GM19438 (cell line): ENCODE measurements at regions not wholly inside any gene's neighbourhood (a gene's known extent, or its start where the extent isn't known, plus 50 kb on each side); places are given as distances from the start of the nearest gene placed in this dataset.

ENCODE experiments used
- ATAC-seq: cut with Tn5 transposase; IDR thresholded peaks from one replicate; pipeline ENCODE4 v1.9.1; 2021; ENCODE audit warnings: low read depth; ENCODE audit not compliant: unreplicated experiment

DNA sequence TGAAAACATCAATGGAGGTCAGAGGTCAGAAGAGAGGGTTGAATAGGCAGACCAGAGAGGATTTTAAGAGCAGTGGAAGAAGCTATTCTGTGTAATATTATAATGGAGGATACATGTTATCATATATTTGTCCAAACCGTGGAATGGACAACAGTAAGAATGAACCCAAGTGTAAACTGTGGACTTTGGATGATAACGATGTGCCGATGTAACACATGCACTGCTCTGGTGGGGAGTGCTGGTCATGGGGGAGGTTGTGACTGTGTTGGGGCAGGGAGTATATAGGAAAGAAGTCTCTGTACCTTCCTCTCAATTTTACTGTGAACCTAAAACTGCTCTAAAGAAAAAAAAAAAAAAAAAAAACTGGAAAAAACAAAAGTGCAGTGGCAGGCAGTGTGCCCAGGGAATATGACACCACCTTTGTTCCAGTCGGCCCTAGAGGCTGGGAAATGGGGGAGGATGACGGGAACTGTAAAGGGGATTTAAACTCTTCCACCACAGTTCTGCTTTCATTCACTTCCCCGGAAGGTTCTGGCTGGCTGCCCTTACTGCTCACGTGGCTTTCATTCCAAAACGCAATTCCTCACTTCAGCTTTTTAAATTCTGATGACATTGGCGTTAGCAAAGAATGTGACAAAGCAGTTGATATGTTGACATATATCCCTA is 113.7 kb upstream of the ANKRD1 start:
- no peak for ATAC-seq

GRCh38 chr10:91035650-91036292 is 114.9 kb upstream of the ANKRD1 start:
- ATAC-seq: no peak

- ATAC-seq: no peak
These were observed 116.0 kb upstream of the ANKRD1 start for GRCh38 chr10:91036807-91037411.

- ATAC-seq: no peak
These were observed 118.1 kb upstream of the ANKRD1 start for GRCh38 chr10:91038971-91039370.

- ATAC-seq: no peak
These were observed 119.5 kb upstream of the ANKRD1 start for GRCh38 chr10:91040343-91040742.

- ATAC-seq: no peak
These were observed 121.2 kb upstream of the ANKRD1 start for GRCh38 chr10:91042069-91042468.

DNA sequence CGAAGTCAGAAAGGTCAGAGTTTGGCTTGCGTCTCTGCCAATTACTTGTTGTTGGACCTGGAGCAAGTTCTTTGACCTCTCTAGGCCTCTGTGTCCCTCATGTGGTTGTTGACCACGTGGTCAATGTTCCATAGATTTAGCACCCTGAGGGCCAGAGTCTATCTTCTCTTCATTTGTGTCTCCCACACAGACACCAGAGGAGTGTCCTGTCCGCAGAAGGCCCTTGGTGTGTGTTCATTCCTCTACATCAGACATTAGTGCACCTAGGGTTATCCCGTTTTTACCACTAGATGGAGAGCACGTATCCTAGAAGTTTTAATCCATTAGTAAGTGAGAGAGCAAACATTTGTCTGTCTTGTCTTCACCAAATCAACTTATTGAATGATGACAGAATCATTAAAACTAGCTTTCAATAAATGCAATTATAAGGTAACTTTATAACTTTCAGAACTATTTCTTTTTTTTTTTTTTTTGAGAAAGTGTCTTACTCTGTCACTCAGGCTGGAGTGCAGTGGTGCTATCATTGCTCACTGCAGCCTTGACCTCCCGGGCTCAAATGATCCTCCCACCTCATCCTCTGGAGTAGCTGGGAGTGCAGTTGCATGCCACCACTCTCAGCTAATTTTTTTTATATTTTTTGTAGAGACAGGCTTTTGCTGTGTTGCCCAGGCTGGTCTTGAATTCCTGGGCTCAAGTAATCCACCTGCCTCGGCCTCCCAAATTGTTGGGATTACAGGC is 122.5 kb upstream of the ANKRD1 start:
- ATAC-seq: no peak

GRCh38 chr10:91046869-91047268 is 126.0 kb upstream of the ANKRD1 start:
- ATAC-seq: no peak

- ATAC-seq: no peak
These were observed 127.5 kb upstream of the ANKRD1 start for GRCh38 chr10:91048380-91048779.

- ATAC-seq: no peak
These were observed 128.6 kb upstream of the ANKRD1 start for GRCh38 chr10:91049296-91049987.

DNA sequence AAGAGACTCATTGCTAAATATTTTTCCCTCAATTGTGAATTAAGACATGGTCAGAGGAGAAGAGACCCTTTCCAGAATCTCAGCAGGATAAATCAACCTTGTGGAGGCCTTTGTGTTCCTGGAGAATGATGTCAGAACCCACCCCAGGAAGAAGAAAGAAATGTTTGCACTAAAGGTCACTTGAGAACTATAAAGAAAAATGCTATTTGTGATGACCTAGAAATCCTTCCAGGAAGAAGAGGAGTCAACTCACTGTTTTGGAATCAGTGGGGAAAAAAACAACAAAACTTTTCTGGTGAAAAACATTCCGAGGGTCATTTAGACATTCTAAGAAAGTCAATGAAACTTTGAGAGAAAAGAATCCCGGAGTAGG is 129.1 kb upstream of the ANKRD1 start:
- ATAC-seq: no peak

DNA sequence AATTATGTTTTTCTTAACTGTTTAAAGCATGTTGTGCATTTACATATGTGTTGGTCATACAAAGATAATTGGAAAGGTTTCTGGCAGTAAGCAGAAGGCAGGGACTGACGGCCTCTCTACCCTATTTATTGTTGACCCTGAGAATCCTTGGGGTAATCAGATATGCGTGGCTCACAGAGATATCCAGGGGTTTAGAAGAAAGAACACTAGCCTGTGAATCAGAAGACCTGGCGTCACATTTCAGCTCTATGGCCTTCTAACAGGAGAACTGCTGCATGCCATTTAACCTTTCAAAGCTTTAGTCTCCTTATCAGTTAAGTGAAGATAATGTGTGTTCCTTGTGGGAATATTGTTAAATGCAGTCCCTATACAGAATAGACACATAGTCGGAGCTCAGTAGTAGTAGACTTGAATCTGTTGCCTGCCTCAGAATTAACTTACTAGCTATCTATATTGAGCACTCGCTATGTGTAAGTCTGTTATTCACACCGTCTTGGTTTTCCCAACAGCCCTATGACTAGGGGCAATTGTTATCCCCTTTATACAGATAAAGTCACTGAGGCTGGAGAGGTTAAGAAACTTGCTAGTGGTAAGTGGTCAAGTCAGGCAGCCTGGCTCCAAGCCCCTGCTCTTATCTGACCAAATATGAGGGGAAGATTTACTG is 129.6 kb upstream of the ANKRD1 start:
- no peak for ATAC-seq

GRCh38 chr10:91051829-91052228 is 130.9 kb upstream of the ANKRD1 start:
- ATAC-seq: no peak

GRCh38 chr10:91054325-91054724 is 133.4 kb upstream of the ANKRD1 start:
- ATAC-seq: no peak

GRCh38 chr10:91061187-91061586 is 140.3 kb upstream of the ANKRD1 start:
- ATAC-seq: no peak

DNA sequence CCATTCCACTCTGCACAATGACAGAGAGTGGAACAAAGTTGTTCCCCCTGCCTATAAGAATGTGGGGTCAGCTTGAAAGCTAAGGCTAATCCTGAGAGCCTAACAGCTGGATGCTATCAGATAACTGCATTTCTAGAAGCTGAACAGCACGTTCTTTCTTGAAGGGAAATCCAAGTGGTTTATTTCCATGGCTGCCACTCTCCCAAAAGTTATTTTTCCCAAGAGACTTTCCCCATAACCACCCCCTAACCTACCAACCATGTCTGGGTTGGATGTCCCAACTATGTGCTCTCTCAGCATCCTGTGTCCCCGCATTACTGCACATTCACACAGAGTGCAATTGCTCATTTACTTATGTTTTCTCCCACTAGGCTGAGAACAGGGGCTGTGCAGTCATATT is 140.7 kb upstream of the ANKRD1 start:
- no peak for ATAC-seq

- no peak for ATAC-seq
These were observed 141.2 kb upstream of the ANKRD1 start for GRCh38 chr10:91062091-91062490.

- ATAC-seq: no peak
These were observed 148.7 kb upstream of the PCGF5 start for GRCh38 chr10:91071786-91072185.

GRCh38 chr10:91073286-91073979 is 147.0 kb upstream of the PCGF5 start:
- no peak for ATAC-seq
